Activated CD8-positive, alpha-beta memory T cell treated with anti-CD3 and anti-CD28 coated beads, Interleukin-2, amount 10 ng/mL, durations not matched to agents 7 days and 5 days (primary cell): ENCODE measurements at regions not wholly inside any gene's neighbourhood (a gene's known extent, or its start where the extent isn't known, plus 50 kb on each side); places are given as distances from the start of the nearest gene placed in this dataset.
"Not testable (repeated sequence)": the region's sequence is repeated elsewhere in the genome, so short reads cannot be mapped to it uniquely, and the experiment has no call there.

Source experiments
- ATAC-seq: fragments of 150-1000 bp; cut with Tn5 transposase; one replicate; pipeline ENCODE4 v1.10.0; 2021; ENCODE audit warnings: moderate library complexity
- CTCF ChIA-PET: fragments of 350-600 bp; sonication (Branson Sonifier 250); formaldehyde crosslinking; loops from one replicate; lab custom pipeline; 2021; ENCODE audit warnings: antibody characterized with exemption; lab: Charles Lee
- DNase-seq: peaks from one replicate; pipeline ENCODE4 v3.0.0-alpha.2; 2020
- H3K27ac Mint-ChIP-seq: one replicate; pipeline ENCODE4 v1.8.0; 2021; ENCODE audit warnings: mild to moderate bottlenecking, mixed read lengths
- H3K27me3 Mint-ChIP-seq: one replicate; pipeline ENCODE4 v1.8.0; 2021; ENCODE audit warnings: mixed read lengths
- H3K36me3 Mint-ChIP-seq: one replicate; pipeline ENCODE4 v1.8.0; 2021; ENCODE audit warnings: mild to moderate bottlenecking, mixed read lengths
- H3K4me1 Mint-ChIP-seq: one replicate; pipeline ENCODE4 v1.8.0; 2021; ENCODE audit warnings: mixed read lengths
- H3K4me3 Mint-ChIP-seq: one replicate; pipeline ENCODE4 v1.8.0; 2021; ENCODE audit warnings: mild to moderate bottlenecking, moderate library complexity, mixed read lengths
- H3K9me3 Mint-ChIP-seq: one replicate; pipeline ENCODE4 v1.8.0; 2022; ENCODE audit warnings: low read depth, mixed read lengths

- Mint-ChIP-seq H3K4me3 (no peak overlapping the region), H3K9me3 (no peaks in the 10 kb centered on the region), H3K36me3 (no peaks in the 10 kb centered on the region), H3K4me1 (peaks cover 8% of the 10 kb centered on the region), H3K27me3 (peaks cover 64% of the 10 kb centered on the region), H3K27ac (peak overlapping the region; percentile 8)
- CTCF ChIA-PET = no interaction called here
- no peak for ATAC-seq
- no peak for DNase-seq
Measured at GRCh38 chr22:25281675-25282345, 62.4 kb downstream of the CRYBB2 start.

GRCh38 chr22:25282346-25282670 lies 62.9 kb downstream of the CRYBB2 start:
- no peak for DNase-seq
- Mint-ChIP-seq H3K36me3 (no peaks in the 10 kb centered on the region), H3K27me3 (peaks cover 67% of the 10 kb centered on the region), H3K4me1 (peaks cover 8% of the 10 kb centered on the region), H3K27ac (no peak overlapping the region), H3K4me3 (no peak overlapping the region), H3K9me3 (no peaks in the 10 kb centered on the region)
- ATAC-seq = no peak
- CTCF ChIA-PET = no interaction called here

GRCh38 chr22:25282671-25283561 lies 63.5 kb downstream of the CRYBB2 start:
- no peak for ATAC-seq
- no peak overlapping the region for H3K4me3 Mint-ChIP-seq
- no peaks in the 10 kb centered on the region for H3K9me3 Mint-ChIP-seq
- H3K27ac Mint-ChIP-seq = no peak overlapping the region
- H3K36me3 Mint-ChIP-seq = no peaks in the 10 kb centered on the region
- no peak for DNase-seq
- peaks cover 8% of the 10 kb centered on the region for H3K4me1 Mint-ChIP-seq
- H3K27me3 Mint-ChIP-seq = peaks cover 67% of the 10 kb centered on the region
- CTCF ChIA-PET = no interaction called here

GRCh38 chr22:25288481-25288880 lies 69.0 kb downstream of the CRYBB2 start:
- H3K36me3 Mint-ChIP-seq, ATAC-seq, H3K27ac Mint-ChIP-seq, CTCF ChIA-PET, H3K9me3 Mint-ChIP-seq, DNase-seq, H3K4me3 Mint-ChIP-seq, H3K4me1 Mint-ChIP-seq: not testable (repeated sequence)
- peaks cover 42% of the 10 kb centered on the region for H3K27me3 Mint-ChIP-seq

- H3K9me3 Mint-ChIP-seq, H3K36me3 Mint-ChIP-seq, CTCF ChIA-PET, H3K4me1 Mint-ChIP-seq, DNase-seq, H3K4me3 Mint-ChIP-seq, ATAC-seq, H3K27ac Mint-ChIP-seq: not testable (repeated sequence)
- H3K27me3 Mint-ChIP-seq = peaks cover 36% of the 10 kb centered on the region
Measured at GRCh38 chr22:25301912-25302311, 82.5 kb downstream of the CRYBB2 start.

GRCh38 chr22:25309586-25309985 lies 90.1 kb downstream of the CRYBB2 start:
- H3K4me1 Mint-ChIP-seq, H3K9me3 Mint-ChIP-seq, DNase-seq, H3K27ac Mint-ChIP-seq, H3K4me3 Mint-ChIP-seq, CTCF ChIA-PET, H3K36me3 Mint-ChIP-seq, ATAC-seq: not testable (repeated sequence)
- H3K27me3 Mint-ChIP-seq = peaks cover 27% of the 10 kb centered on the region

- H3K9me3 Mint-ChIP-seq, H3K4me1 Mint-ChIP-seq, H3K36me3 Mint-ChIP-seq, CTCF ChIA-PET, DNase-seq, H3K27ac Mint-ChIP-seq, H3K4me3 Mint-ChIP-seq, ATAC-seq: not testable (repeated sequence)
- peaks cover 22% of the 10 kb centered on the region for H3K27me3 Mint-ChIP-seq
Measured at GRCh38 chr22:25311924-25312323, 92.5 kb downstream of the CRYBB2 start.

- Mint-ChIP-seq H3K27me3 (no peaks in the 10 kb centered on the region), H3K36me3 (no peaks in the 10 kb centered on the region), H3K27ac (no peak overlapping the region), H3K4me3 (no peak overlapping the region), H3K9me3 (no peaks in the 10 kb centered on the region), H3K4me1 (no peaks in the 10 kb centered on the region)
- DNase-seq (no peak), ATAC-seq (no peak)
- CTCF ChIA-PET = interaction anchor here (1.0 kb wide), 1 partner anchor 11 kb away, joined by 3 read pairs; no protein-coding TSS in a partner anchor
Measured at GRCh38 chr22:25318081-25318823, 98.8 kb downstream of the CRYBB2 start.

- Mint-ChIP-seq H3K27ac (no peak overlapping the region), H3K4me1 (no peaks in the 10 kb centered on the region), H3K9me3 (no peaks in the 10 kb centered on the region), H3K27me3 (peaks cover 2% of the 10 kb centered on the region), H3K36me3 (no peaks in the 10 kb centered on the region), H3K4me3 (no peak overlapping the region)
- ATAC-seq (no peak), DNase-seq (no peak)
- CTCF ChIA-PET = interaction anchor here (0.8 to 1.1 kb wide), 2 partner anchors 13 to 124 kb away, joined by 3 read pairs; no protein-coding TSS in a partner anchor
Measured at GRCh38 chr22:25327018-25327755, 107.7 kb downstream of the CRYBB2 start.

GRCh38 chr22:25331050-25331449 lies 111.6 kb downstream of the CRYBB2 start:
- Mint-ChIP-seq H3K27me3 (no peaks in the 10 kb centered on the region), H3K4me3 (no peak overlapping the region), H3K4me1 (peaks cover 4% of the 10 kb centered on the region), H3K27ac (no peak overlapping the region), H3K36me3 (no peaks in the 10 kb centered on the region), H3K9me3 (no peaks in the 10 kb centered on the region)
- DNase-seq (no peak), ATAC-seq (no peak)
- CTCF ChIA-PET = no interaction called here

- not testable (repeated sequence) for H3K36me3 Mint-ChIP-seq, H3K4me3 Mint-ChIP-seq, ATAC-seq, H3K9me3 Mint-ChIP-seq, H3K27ac Mint-ChIP-seq, H3K27me3 Mint-ChIP-seq, DNase-seq, H3K4me1 Mint-ChIP-seq
- CTCF ChIA-PET = interaction anchor here (0.8 kb wide), 1 partner anchor 560 kb away, joined by 4 read pairs; no protein-coding TSS in a partner anchor
Measured at GRCh38 chr22:25331911-25332310, 112.5 kb downstream of the CRYBB2 start.

- DNase-seq (peak; percentile 12), ATAC-seq (no peak)
- Mint-ChIP-seq H3K4me3 (no peak overlapping the region), H3K27me3 (no peaks in the 10 kb centered on the region), H3K36me3 (no peaks in the 10 kb centered on the region), H3K9me3 (no peaks in the 10 kb centered on the region), H3K27ac (no peak overlapping the region), H3K4me1 (peaks cover 4% of the 10 kb centered on the region)
- CTCF ChIA-PET = interaction anchor here (0.8 to 2.8 kb wide), 2 partner anchors 97 to 560 kb away, joined by 4 to 7 read pairs; no protein-coding TSS in a partner anchor
Measured at GRCh38 chr22:25332386-25332785, 112.9 kb downstream of the CRYBB2 start.

- peak; percentile 78 for DNase-seq
- H3K27me3 Mint-ChIP-seq = peaks cover 4% of the 10 kb centered on the region
- no peaks in the 10 kb centered on the region for H3K36me3 Mint-ChIP-seq
- peaks cover 4% of the 10 kb centered on the region for H3K4me1 Mint-ChIP-seq
- H3K4me3 Mint-ChIP-seq = no peak overlapping the region
- CTCF ChIA-PET = interaction anchor here (0.6 to 2.8 kb wide), 13 partner anchors 15 to 1305 kb away, joined by 3 to 11 read pairs (median 3); no protein-coding TSS in a partner anchor
- peak; percentile 77 for ATAC-seq
- H3K27ac Mint-ChIP-seq = no peak overlapping the region
- no peaks in the 10 kb centered on the region for H3K9me3 Mint-ChIP-seq
Measured at GRCh38 chr22:25334162-25334490, 114.7 kb downstream of the CRYBB2 start.
